ENCODE measurements at regions not wholly inside any gene's neighbourhood (a gene's known extent, or its start where the extent isn't known, plus 50 kb on each side); places are given as distances from the start of the nearest gene placed in this dataset.

- Histone ChIP-seq H3K4ac (ENCODE audit: low read depth, low read length) (no peak overlapping the region), H4K91ac (ENCODE audit: low read depth, low read length) (no peak overlapping the region), H2BK12ac (ENCODE audit: low read length) (no peak overlapping the region), H3K79me2 (ENCODE audit: control insufficient read depth, insufficient read depth, low read length, poor library complexity) (no peaks in the 10 kb centered on the region), H3K36me3 (ENCODE audit: control insufficient read depth in 1 of 2, insufficient read depth in 2 of 2, low read length in 2 of 2) (no peaks in the 10 kb centered on the region), H3K23ac (ENCODE audit: low read length) (no peak overlapping the region), H4K8ac (ENCODE audit: low read depth, low read length) (no peak overlapping the region), H2BK120ac (ENCODE audit: insufficient read depth, low read length, poor library complexity) (no peak overlapping the region), H3K27ac (ENCODE audit: low read depth, low read length) (no peak overlapping the region), H3K4me1 (ENCODE audit: control insufficient read depth in 1 of 2, insufficient read depth in 2 of 2, low read length in 2 of 2) (no peaks in the 10 kb centered on the region), H3K9ac (ENCODE audit: low read length) (no peak overlapping the region), H2AK5ac (ENCODE audit: low read length) (no peak overlapping the region), H3K4me2 (ENCODE audit: low read length) (no peak overlapping the region), H3K18ac (ENCODE audit: low read length) (no peak overlapping the region), H2AFZ (ENCODE audit: insufficient read depth, low read length, poor library complexity) (no peak overlapping the region), H3K27me3 (ENCODE audit: insufficient read depth, low read length) (no peaks in the 10 kb centered on the region), H2BK5ac (ENCODE audit: low read depth, low read length, poor library complexity) (no peak overlapping the region), H4K12ac (ENCODE audit: low read depth, low read length) (no peak overlapping the region), H3K4me3 (ENCODE audit: low read depth, low read length) (no peak overlapping the region), H3K14ac (ENCODE audit: low read length) (no peak overlapping the region), H3K79me1 (ENCODE audit: low read length) (no peaks in the 10 kb centered on the region), H3K9me3 (ENCODE audit: insufficient read depth, low read depth, low read length) (no peaks in the 10 kb centered on the region)
- no peak for DNase-seq
- WGBS (ENCODE audit: extremely low coverage, insufficient coverage, insufficient read length), result no CpG with 5 or more reads among the region's 2 CpGs
Observed at GRCh38 chrX:121301356-121301755, 253.9 kb downstream of the GLUD2 start.

GRCh38 chrX:121301822-121302221, 254.4 kb downstream of the GLUD2 start:
- no peak overlapping the region for H3K4me2 ChIP-seq (ENCODE audit: low read length)
- H3K27me3 ChIP-seq (ENCODE audit: insufficient read depth, low read length), result no peaks in the 10 kb centered on the region
- H3K79me2 ChIP-seq (ENCODE audit: control insufficient read depth, insufficient read depth, low read length, poor library complexity), result no peaks in the 10 kb centered on the region
- no peak overlapping the region for H2AK5ac ChIP-seq (ENCODE audit: low read length)
- H4K91ac ChIP-seq (ENCODE audit: low read depth, low read length), result no peak overlapping the region
- H2BK12ac ChIP-seq (ENCODE audit: low read length), result no peak overlapping the region
- no peaks in the 10 kb centered on the region for H3K79me1 ChIP-seq (ENCODE audit: low read length)
- H3K36me3 ChIP-seq (ENCODE audit: control insufficient read depth in 1 of 2, insufficient read depth in 2 of 2, low read length in 2 of 2), result no peaks in the 10 kb centered on the region
- H2BK120ac ChIP-seq (ENCODE audit: insufficient read depth, low read length, poor library complexity), result no peak overlapping the region
- no peak overlapping the region for H3K4ac ChIP-seq (ENCODE audit: low read depth, low read length)
- no peak overlapping the region for H3K23ac ChIP-seq (ENCODE audit: low read length)
- H3K9me3 ChIP-seq (ENCODE audit: insufficient read depth, low read depth, low read length), result no peaks in the 10 kb centered on the region
- WGBS (ENCODE audit: extremely low coverage, insufficient coverage, insufficient read length), result no CpG with 5 or more reads among the region's 1 CpG
- no peak overlapping the region for H3K18ac ChIP-seq (ENCODE audit: low read length)
- no peak overlapping the region for H2BK5ac ChIP-seq (ENCODE audit: low read depth, low read length, poor library complexity)
- no peak overlapping the region for H3K14ac ChIP-seq (ENCODE audit: low read length)
- no peak overlapping the region for H3K4me3 ChIP-seq (ENCODE audit: low read depth, low read length)
- no peak overlapping the region for H4K12ac ChIP-seq (ENCODE audit: low read depth, low read length)
- H3K27ac ChIP-seq (ENCODE audit: low read depth, low read length), result no peak overlapping the region
- DNase-seq, result no peak
- H2AFZ ChIP-seq (ENCODE audit: insufficient read depth, low read length, poor library complexity), result no peak overlapping the region
- H3K9ac ChIP-seq (ENCODE audit: low read length), result no peak overlapping the region
- H3K4me1 ChIP-seq (ENCODE audit: control insufficient read depth in 1 of 2, insufficient read depth in 2 of 2, low read length in 2 of 2), result no peaks in the 10 kb centered on the region
- no peak overlapping the region for H4K8ac ChIP-seq (ENCODE audit: low read depth, low read length)

- Histone ChIP-seq H3K79me2 (ENCODE audit: control insufficient read depth, insufficient read depth, low read length, poor library complexity) (no peaks in the 10 kb centered on the region), H3K4me1 (ENCODE audit: control insufficient read depth in 1 of 2, insufficient read depth in 2 of 2, low read length in 2 of 2) (no peaks in the 10 kb centered on the region), H2AFZ (ENCODE audit: insufficient read depth, low read length, poor library complexity) (no peak overlapping the region), H2AK5ac (ENCODE audit: low read length) (no peak overlapping the region), H3K9ac (ENCODE audit: low read length) (no peak overlapping the region), H2BK120ac (ENCODE audit: insufficient read depth, low read length, poor library complexity) (no peak overlapping the region), H3K14ac (ENCODE audit: low read length) (no peak overlapping the region), H3K23ac (ENCODE audit: low read length) (no peak overlapping the region), H3K27ac (ENCODE audit: low read depth, low read length) (no peak overlapping the region), H3K4me3 (ENCODE audit: low read depth, low read length) (no peak overlapping the region), H3K4me2 (ENCODE audit: low read length) (no peak overlapping the region), H4K12ac (ENCODE audit: low read depth, low read length) (no peak overlapping the region), H2BK5ac (ENCODE audit: low read depth, low read length, poor library complexity) (no peak overlapping the region), H4K91ac (ENCODE audit: low read depth, low read length) (no peak overlapping the region), H2BK12ac (ENCODE audit: low read length) (no peak overlapping the region), H3K79me1 (ENCODE audit: low read length) (no peaks in the 10 kb centered on the region), H3K18ac (ENCODE audit: low read length) (no peak overlapping the region), H3K9me3 (ENCODE audit: insufficient read depth, low read depth, low read length) (no peaks in the 10 kb centered on the region), H3K4ac (ENCODE audit: low read depth, low read length) (no peak overlapping the region), H4K8ac (ENCODE audit: low read depth, low read length) (no peak overlapping the region), H3K36me3 (ENCODE audit: control insufficient read depth in 1 of 2, insufficient read depth in 2 of 2, low read length in 2 of 2) (no peaks in the 10 kb centered on the region), H3K27me3 (ENCODE audit: insufficient read depth, low read length) (no peaks in the 10 kb centered on the region)
- WGBS (ENCODE audit: extremely low coverage, insufficient coverage, insufficient read length), result no CpG with 5 or more reads among the region's 3 CpGs
- no peak for DNase-seq
Observed at GRCh38 chrX:121307449-121307848, 260.0 kb downstream of the GLUD2 start.

GRCh38 chrX:121308276-121308805, 260.9 kb downstream of the GLUD2 start:
- no peak overlapping the region for H3K27ac ChIP-seq (ENCODE audit: low read depth, low read length)
- H2AFZ ChIP-seq (ENCODE audit: insufficient read depth, low read length, poor library complexity), result no peak overlapping the region
- H3K36me3 ChIP-seq (ENCODE audit: control insufficient read depth in 1 of 2, insufficient read depth in 2 of 2, low read length in 2 of 2), result no peaks in the 10 kb centered on the region
- H2BK5ac ChIP-seq (ENCODE audit: low read depth, low read length, poor library complexity), result no peak overlapping the region
- H2BK12ac ChIP-seq (ENCODE audit: low read length), result no peak overlapping the region
- no peaks in the 10 kb centered on the region for H3K4me1 ChIP-seq (ENCODE audit: control insufficient read depth in 1 of 2, insufficient read depth in 2 of 2, low read length in 2 of 2)
- H3K79me2 ChIP-seq (ENCODE audit: control insufficient read depth, insufficient read depth, low read length, poor library complexity), result no peaks in the 10 kb centered on the region
- no peak overlapping the region for H3K4me2 ChIP-seq (ENCODE audit: low read length)
- H3K9ac ChIP-seq (ENCODE audit: low read length), result no peak overlapping the region
- no peak overlapping the region for H3K4ac ChIP-seq (ENCODE audit: low read depth, low read length)
- H3K23ac ChIP-seq (ENCODE audit: low read length), result no peak overlapping the region
- H3K4me3 ChIP-seq (ENCODE audit: low read depth, low read length), result no peak overlapping the region
- no peak overlapping the region for H3K18ac ChIP-seq (ENCODE audit: low read length)
- H4K91ac ChIP-seq (ENCODE audit: low read depth, low read length), result no peak overlapping the region
- no peak overlapping the region for H4K8ac ChIP-seq (ENCODE audit: low read depth, low read length)
- WGBS (ENCODE audit: extremely low coverage, insufficient coverage, insufficient read length), result no CpG with 5 or more reads among the region's 3 CpGs
- H3K14ac ChIP-seq (ENCODE audit: low read length), result no peak overlapping the region
- H4K12ac ChIP-seq (ENCODE audit: low read depth, low read length), result no peak overlapping the region
- no peaks in the 10 kb centered on the region for H3K27me3 ChIP-seq (ENCODE audit: insufficient read depth, low read length)
- no peaks in the 10 kb centered on the region for H3K9me3 ChIP-seq (ENCODE audit: insufficient read depth, low read depth, low read length)
- peak in 1 of 2 donors; percentile 33 for DNase-seq
- no peak overlapping the region for H2AK5ac ChIP-seq (ENCODE audit: low read length)
- no peaks in the 10 kb centered on the region for H3K79me1 ChIP-seq (ENCODE audit: low read length)
- H2BK120ac ChIP-seq (ENCODE audit: insufficient read depth, low read length, poor library complexity), result no peak overlapping the region
